ENCODE measurements at regions not wholly inside any gene's neighbourhood (a gene's known extent, or its start where the extent isn't known, plus 50 kb on each side); places are given as distances from the start of the nearest gene placed in this dataset.

DNA sequence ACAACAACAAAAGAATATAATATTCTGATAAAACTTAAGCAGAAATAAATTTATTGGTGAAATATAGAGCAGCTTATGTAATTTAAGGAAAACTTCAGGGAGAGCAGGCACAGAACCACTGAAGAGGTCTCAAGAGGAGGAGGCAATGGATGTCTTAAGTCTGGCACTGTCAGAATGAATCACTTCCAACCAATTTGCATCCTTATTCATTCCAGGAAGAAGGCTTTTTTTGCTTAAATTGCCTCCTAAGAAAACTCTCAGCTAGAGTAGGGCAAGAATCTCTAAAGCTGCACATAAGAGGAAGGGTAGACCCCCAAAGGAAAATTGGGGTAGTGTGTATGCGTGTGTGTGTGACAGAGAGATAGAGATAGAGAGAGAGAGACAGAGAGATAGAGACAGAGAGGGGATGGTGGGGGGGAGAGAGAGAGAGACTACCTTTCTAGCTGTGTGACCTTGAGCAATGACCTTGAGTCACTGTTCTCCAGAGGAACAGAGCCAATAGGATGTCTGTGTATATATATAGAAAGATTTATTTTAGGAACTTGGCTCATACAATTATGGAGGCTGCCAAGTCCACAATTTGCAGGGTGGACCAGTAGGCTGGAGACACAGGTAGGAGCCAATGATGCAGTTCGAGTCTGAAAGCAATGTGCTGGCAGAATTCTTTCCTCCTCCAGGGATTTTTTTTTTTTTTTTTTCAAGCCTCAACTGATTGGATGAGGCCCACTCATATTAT, 96.4 kb upstream of the LINC00305 start:
- H3K4me2 ChIP-seq (ENCODE audit: extremely low read depth, insufficient read depth, low read length), result no peak overlapping the region

DNA sequence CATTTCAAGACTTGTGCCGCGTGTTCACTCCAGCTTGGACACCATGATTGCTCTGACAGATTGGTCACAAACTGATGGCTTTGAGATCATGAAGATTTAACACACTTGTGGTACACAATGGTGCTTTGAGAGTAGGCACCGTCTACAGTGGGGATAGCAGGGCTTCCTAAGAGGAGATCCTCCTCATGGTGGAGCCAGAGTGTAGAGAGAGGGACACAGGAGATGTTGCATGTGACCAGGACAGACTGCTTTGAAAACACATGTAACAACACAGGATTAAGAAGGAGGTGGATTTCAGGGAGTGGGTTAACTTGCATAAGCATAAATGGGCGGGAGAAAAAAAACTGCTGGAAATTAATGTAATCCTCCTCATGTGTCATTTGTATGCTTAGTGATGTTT, 95.7 kb upstream of the LINC00305 start:
- no peak for DNase-seq (ENCODE audit: low read depth in 2 of 2)
- Histone ChIP-seq H3K4me1 (ENCODE audit: control insufficient read depth, extremely low read depth, insufficient read depth, low read length) (no peaks in the 10 kb centered on the region), H2AFZ (ENCODE audit: low read length) (no peak overlapping the region)

More for the DNA sequence above, 96.4 kb upstream of the LINC00305 start:
- no peaks in the 10 kb centered on the region for H3K36me3 ChIP-seq (ENCODE audit: control insufficient read depth, insufficient read depth, low read length)
- no peaks in the 10 kb centered on the region for H3K9me3 ChIP-seq (ENCODE audit: control insufficient read depth, insufficient read depth, low read depth, low read length)
- H3K27me3 ChIP-seq (ENCODE audit: control insufficient read depth, insufficient read depth, low read length), result no peaks in the 10 kb centered on the region
- DNase-seq (ENCODE audit: low read depth in 2 of 2), result no peak
- TF ChIP-seq, protein P1, sequence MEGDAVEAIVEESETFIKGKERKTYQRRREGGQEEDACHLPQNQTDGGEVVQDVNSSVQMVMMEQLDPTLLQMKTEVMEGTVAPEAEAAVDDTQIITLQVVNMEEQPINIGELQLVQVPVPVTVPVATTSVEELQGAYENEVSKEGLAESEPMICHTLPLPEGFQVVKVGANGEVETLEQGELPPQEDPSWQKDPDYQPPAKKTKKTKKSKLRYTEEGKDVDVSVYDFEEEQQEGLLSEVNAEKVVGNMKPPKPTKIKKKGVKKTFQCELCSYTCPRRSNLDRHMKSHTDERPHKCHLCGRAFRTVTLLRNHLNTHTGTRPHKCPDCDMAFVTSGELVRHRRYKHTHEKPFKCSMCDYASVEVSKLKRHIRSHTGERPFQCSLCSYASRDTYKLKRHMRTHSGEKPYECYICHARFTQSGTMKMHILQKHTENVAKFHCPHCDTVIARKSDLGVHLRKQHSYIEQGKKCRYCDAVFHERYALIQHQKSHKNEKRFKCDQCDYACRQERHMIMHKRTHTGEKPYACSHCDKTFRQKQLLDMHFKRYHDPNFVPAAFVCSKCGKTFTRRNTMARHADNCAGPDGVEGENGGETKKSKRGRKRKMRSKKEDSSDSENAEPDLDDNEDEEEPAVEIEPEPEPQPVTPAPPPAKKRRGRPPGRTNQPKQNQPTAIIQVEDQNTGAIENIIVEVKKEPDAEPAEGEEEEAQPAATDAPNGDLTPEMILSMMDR (conservative IDR thresholded peaks at IDR 0.05 in 1 of 2, IDR thresholded peaks at IDR 0.05 in 1 of 2; ENCODE audit: low read depth in 1 of 2, low read length in 2 of 2), result no peak
- no peak for TF ChIP-seq EZH2 (IDR thresholded peaks at IDR 0.05; ENCODE audit: low read length, missing control alignments)
- H4K20me1 ChIP-seq (ENCODE audit: control insufficient read depth, extremely low read depth, insufficient read depth, low read length), result no peaks in the 10 kb centered on the region
- H3K4me3 ChIP-seq (replicated peaks in 1 of 4; ENCODE audit: control extremely low read depth in 1 of 4, insufficient read depth in 1 of 4, low read depth in 3 of 4, low read length in 4 of 4), result no peak overlapping the region
- H3K9ac ChIP-seq (ENCODE audit: insufficient read depth, low read length), result no peak overlapping the region
- no peaks in the 10 kb centered on the region for H3K79me2 ChIP-seq (ENCODE audit: control insufficient read depth, insufficient read depth, low read length)
- H2AFZ ChIP-seq (ENCODE audit: low read length), result no peak overlapping the region
- H3K27ac ChIP-seq (ENCODE audit: insufficient read depth, low read length), result no peak overlapping the region
- H3K4me1 ChIP-seq (ENCODE audit: control insufficient read depth, extremely low read depth, insufficient read depth, low read length), result no peaks in the 10 kb centered on the region

DNA sequence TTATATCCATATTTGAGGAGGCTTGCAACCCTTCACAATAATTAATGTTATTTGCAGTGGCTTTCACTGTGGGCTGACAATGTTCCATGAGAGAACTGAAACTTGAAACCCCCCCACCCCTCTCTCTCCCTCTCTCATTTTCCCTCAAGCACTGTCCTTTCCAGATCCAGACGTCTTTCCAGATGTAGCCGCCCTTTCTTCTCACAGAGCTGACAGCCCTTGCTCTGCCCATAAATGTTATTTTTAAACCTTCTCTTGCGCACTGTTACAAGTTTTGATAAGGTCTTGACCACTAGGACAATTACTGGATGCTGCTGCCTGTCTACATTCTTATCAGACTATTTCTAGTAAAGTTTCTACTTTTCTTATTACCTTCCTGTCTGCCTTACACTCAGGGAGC, 91.4 kb upstream of the LINC00305 start:
- Histone ChIP-seq H3K9ac (ENCODE audit: insufficient read depth, low read length) (no peak overlapping the region), H4K20me1 (ENCODE audit: control insufficient read depth, extremely low read depth, insufficient read depth, low read length) (no peaks in the 10 kb centered on the region), H3K27ac (ENCODE audit: insufficient read depth, low read length) (no peak overlapping the region), H3K36me3 (ENCODE audit: control insufficient read depth, insufficient read depth, low read length) (no peaks in the 10 kb centered on the region), H3K9me3 (ENCODE audit: control insufficient read depth, insufficient read depth, low read depth, low read length) (no peaks in the 10 kb centered on the region), H3K27me3 (ENCODE audit: control insufficient read depth, insufficient read depth, low read length) (no peaks in the 10 kb centered on the region), H3K4me3 (replicated peaks in 1 of 4; ENCODE audit: control extremely low read depth in 1 of 4, insufficient read depth in 1 of 4, low read depth in 3 of 4, low read length in 4 of 4) (no peak overlapping the region), H3K4me1 (ENCODE audit: control insufficient read depth, extremely low read depth, insufficient read depth, low read length) (no peaks in the 10 kb centered on the region), H2AFZ (ENCODE audit: low read length) (no peak overlapping the region), H3K79me2 (ENCODE audit: control insufficient read depth, insufficient read depth, low read length) (no peaks in the 10 kb centered on the region), H3K4me2 (ENCODE audit: extremely low read depth, insufficient read depth, low read length) (no peak overlapping the region)
- TF ChIP-seq, protein P1 (conservative IDR thresholded peaks at IDR 0.05 in 1 of 2, IDR thresholded peaks at IDR 0.05 in 1 of 2; ENCODE audit: low read depth in 1 of 2, low read length in 2 of 2), result no peak
- TF ChIP-seq EZH2 (IDR thresholded peaks at IDR 0.05; ENCODE audit: low read length, missing control alignments), result no peak
- DNase-seq (ENCODE audit: low read depth in 2 of 2), result no peak

More for the DNA sequence above, 95.7 kb upstream of the LINC00305 start:
- H3K9ac ChIP-seq (ENCODE audit: insufficient read depth, low read length), result no peak overlapping the region
- H4K20me1 ChIP-seq (ENCODE audit: control insufficient read depth, extremely low read depth, insufficient read depth, low read length), result no peaks in the 10 kb centered on the region
- TF ChIP-seq, protein P1 (conservative IDR thresholded peaks at IDR 0.05 in 1 of 2, IDR thresholded peaks at IDR 0.05 in 1 of 2; ENCODE audit: low read depth in 1 of 2, low read length in 2 of 2), result no peak
- no peak for TF ChIP-seq EZH2 (IDR thresholded peaks at IDR 0.05; ENCODE audit: low read length, missing control alignments)
- no peaks in the 10 kb centered on the region for H3K36me3 ChIP-seq (ENCODE audit: control insufficient read depth, insufficient read depth, low read length)
- H3K9me3 ChIP-seq (ENCODE audit: control insufficient read depth, insufficient read depth, low read depth, low read length), result no peaks in the 10 kb centered on the region
- H3K79me2 ChIP-seq (ENCODE audit: control insufficient read depth, insufficient read depth, low read length), result no peaks in the 10 kb centered on the region
- H3K4me3 ChIP-seq (replicated peaks in 1 of 4; ENCODE audit: control extremely low read depth in 1 of 4, insufficient read depth in 1 of 4, low read depth in 3 of 4, low read length in 4 of 4), result no peak overlapping the region
- no peak overlapping the region for H3K4me2 ChIP-seq (ENCODE audit: extremely low read depth, insufficient read depth, low read length)
- H3K27ac ChIP-seq (ENCODE audit: insufficient read depth, low read length), result no peak overlapping the region
- no peaks in the 10 kb centered on the region for H3K27me3 ChIP-seq (ENCODE audit: control insufficient read depth, insufficient read depth, low read length)

Data from fibroblast of lung (primary cell).